Stimulated activated CD4-positive, alpha-beta T cell treated with anti-CD3 and anti-CD28 coated beads, Interleukin-1b, Interleukin-23, amount 100 ng/mL, for 4 hours (primary cell): ENCODE measurements at regions not wholly inside any gene's neighbourhood (a gene's known extent, or its start where the extent isn't known, plus 50 kb on each side); places are given as distances from the start of the nearest gene placed in this dataset.

ENCODE experiments used
- DNase-seq, 2 donors: peaks; one replicate each; pipeline ENCODE4 v3.0.0-alpha.2; 2020; ENCODE audit warnings: low read depth in 2 of 2

- no peak for DNase-seq
Measured at GRCh38 chr3:30495172-30496065, 111.0 kb upstream of the TGFBR2 start.

GRCh38 chr3:30496066-30496966 lies 110.1 kb upstream of the TGFBR2 start:
- no peak for DNase-seq

DNA sequence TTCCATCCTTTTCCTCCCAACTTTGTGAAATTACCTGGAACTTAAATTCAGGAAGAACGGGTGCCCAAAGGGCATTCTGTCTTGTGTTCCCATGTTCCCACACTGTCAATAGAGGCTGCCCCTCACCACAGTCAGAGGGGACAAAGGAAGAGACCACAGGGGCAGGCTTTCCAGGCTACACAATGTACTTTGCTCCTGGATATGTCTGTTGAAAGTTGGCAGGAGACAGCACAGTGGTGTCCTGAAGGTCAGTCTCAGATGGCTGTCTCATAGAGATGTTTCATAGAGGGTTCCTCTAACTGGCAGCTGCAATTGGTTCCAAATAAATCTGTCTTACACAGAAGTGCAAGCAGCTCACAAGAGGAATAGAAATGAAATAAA lies 107.8 kb upstream of the TGFBR2 start:
- DNase-seq = no peak

- DNase-seq = no peak
Measured at GRCh38 chr3:30500666-30501399, 105.6 kb upstream of the TGFBR2 start.

GRCh38 chr3:30501526-30501925 lies 104.9 kb upstream of the TGFBR2 start:
- DNase-seq = no peak

GRCh38 chr3:30502051-30502741 lies 104.2 kb upstream of the TGFBR2 start:
- no peak for DNase-seq

DNA sequence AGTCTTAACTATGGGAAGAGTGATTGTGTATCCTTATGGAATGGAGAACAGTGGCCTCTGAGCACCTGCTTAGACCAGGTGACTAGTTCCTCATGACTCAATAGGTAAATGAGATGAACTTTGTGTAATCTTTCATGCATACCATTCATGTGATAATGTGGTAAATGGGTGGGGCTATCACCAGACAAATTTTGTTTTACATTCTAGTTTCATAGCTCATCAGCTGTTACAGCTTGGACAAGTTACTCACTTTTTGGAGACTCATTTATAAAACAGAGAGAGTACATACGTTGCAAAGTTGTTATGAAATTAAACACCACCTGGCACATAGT lies 103.7 kb upstream of the TGFBR2 start:
- no peak for DNase-seq

DNA sequence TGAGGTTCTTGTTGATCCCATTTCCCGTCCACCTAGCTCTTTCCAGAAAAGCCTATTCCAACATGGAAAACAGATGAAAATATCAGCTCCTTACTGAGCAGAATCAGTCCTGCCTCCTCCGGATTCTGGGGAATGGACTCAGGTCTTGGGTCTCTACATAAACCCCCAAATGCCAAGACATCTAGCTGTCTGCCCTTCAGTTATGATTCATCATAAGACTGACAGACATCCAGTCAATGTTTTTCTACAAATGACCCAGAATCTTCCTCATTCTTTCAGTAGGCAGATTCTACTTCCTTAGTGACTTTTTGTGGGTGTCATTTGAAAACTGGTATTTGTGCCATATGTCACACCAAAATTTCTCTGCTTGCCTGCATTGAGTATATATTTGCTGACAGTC lies 103.0 kb upstream of the TGFBR2 start:
- no peak for DNase-seq

DNA sequence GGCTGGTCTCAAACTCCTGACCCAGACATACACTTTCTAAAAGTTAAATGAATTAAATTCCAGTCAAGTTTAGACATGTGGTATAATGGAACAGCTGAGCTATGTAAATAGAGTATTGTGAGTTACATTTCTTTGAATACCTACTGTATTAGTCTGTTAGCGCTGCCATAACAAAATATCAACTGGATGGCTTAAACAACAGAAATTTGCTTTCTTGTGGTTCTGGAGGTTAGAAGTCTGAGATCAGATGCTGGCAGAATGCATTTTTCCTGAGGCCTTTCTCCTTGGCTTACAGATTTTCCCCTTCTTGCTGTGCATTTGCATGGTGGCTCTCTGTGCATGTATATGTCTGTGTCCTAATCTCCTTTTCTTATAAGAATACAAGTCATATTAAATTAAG lies 101.5 kb upstream of the TGFBR2 start:
- DNase-seq = no peak

DNA sequence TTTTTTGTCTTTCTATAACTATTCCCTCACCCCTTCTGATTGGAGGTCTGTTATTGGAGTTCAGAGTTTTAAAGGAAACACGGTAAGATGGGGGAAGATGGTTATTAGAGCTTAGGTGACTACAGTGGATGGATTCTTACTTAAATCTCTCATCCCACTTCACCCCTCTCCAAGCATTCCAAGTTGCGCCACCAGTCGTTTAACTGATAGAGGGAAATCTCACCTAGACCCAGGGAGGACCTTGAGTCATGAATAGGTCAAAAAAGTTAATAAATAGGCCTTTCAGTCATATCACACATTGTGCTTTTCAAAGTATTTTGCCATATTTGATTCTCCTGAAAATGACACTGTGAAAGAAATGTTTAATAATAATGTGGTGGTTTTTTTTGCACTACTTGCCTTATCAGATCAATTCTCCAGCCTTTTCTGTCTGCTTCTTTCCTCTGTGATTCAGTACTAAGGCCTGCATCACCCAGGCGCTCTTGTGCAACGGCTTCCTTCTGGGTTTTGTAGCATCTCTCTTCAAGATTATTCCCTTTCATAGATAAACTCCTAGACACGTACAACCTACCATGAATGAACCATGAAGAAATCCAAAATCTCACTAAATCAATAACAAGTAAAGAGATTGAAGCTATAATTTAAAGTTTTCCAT lies 100.4 kb upstream of the TGFBR2 start:
- no peak for DNase-seq

DNA sequence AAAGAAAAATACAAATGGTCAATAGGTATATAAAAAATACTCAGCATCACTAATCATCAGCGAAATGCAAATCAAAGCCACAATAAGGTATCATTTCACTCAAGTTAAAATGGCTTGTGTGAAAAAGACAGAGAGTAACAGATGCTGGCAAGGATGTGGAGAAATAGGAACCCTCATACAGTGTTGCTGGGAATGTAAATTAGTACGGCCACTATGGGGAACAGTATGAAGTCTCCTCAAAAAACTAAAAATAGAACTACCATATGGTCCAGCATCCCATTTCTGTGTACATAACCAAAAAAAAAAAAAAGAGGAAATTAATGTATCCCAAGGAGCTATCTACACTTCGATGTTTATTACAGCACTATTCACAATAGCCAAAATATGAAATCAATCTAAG lies 98.1 kb upstream of the TGFBR2 start:
- no peak for DNase-seq

DNA sequence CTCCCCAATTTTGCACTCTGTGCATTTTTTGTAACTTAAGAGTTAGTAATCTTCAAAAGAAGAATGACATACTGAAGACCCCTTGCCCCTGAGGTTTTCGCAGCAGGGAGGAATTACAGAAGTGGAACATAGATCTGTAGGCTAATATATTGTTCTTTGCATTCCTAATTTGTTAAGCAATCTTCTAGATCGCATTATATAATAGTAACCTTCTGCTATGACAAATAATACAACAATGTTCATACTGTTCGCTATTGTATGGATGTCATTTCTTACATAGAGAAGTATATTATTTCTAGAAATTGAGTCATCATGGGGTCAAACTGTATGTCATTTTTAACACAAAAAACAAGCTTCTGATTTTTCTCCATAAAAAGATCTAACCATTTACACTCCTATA lies 95.8 kb upstream of the TGFBR2 start:
- no peak for DNase-seq

DNA sequence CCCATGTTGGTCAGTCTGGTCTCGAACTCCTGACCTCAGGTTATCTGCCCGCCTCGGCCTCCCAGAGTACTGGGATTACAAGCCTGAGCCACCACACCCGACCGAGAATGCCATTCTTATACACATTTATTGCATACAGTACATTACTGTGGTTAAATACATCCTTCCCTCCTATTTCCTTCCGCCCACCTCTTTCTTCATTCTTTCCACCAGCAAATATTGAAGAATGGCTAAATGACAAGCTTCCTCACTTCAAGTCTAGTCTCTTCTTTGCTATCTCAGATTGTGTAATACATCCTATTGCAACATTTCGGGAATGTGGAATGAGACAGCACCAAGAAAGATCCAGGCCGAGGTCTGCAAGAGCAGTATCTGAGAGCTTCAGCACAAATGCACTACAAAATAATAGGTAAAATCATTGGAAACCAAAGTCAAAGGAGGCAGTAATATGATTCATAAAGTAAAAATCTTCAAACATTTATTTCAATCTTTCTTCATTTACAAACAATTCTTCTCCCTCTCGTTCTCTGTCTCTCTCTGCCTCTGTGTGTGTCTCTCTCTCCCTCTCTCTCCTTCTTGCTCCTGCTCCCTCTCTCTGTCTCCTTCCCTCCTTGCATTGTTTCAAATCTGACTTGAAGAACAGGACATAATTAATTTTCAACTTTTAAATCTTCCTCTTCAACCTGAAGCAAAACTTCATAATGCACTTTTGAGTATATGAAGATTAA lies 94.7 kb upstream of the TGFBR2 start:
- DNase-seq = no peak

DNA sequence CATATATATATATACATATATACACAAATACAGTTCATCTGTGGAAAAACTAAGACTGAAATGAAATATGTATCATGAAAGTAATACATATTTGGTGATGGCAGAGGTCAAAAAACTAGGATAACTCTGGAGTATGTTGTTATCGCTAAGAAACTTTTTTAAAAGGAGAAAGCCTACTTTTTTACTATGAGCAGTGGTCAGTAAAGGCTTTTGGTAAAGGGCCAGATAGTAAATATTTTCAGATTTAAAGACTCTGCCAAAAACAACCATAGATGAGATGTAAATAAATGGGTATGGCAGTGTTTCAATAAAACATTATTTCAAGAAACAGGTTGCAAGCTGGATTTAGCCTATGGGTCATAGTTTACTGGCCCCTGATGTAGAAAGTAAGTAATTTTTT lies 93.8 kb upstream of the TGFBR2 start:
- DNase-seq = no peak

GRCh38 chr3:30513374-30514152 lies 92.8 kb upstream of the TGFBR2 start:
- no peak for DNase-seq

- DNase-seq = no peak
Measured at GRCh38 chr3:30516238-30516637, 90.2 kb upstream of the TGFBR2 start.

GRCh38 chr3:30518181-30518864 lies 88.1 kb upstream of the TGFBR2 start:
- DNase-seq = no peak

DNA sequence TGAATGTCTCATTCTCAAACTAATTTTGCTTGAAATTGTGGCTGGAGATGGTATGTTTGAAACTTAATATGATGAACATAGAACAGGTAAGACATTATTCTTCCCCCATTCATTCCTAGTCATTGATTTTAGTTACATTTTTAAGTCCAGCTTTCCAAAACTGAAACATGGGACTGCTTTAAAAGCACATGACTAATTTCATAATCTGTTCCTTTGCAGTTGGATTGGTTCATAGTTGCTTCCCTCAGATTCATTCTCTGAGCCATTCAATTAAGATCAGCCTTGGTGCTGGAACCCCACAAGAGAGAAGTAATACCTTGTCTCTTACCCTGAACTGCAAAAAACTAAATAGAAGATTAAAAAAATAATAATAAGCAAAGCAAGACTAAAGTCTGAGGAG lies 87.5 kb upstream of the TGFBR2 start:
- no peak for DNase-seq

DNA sequence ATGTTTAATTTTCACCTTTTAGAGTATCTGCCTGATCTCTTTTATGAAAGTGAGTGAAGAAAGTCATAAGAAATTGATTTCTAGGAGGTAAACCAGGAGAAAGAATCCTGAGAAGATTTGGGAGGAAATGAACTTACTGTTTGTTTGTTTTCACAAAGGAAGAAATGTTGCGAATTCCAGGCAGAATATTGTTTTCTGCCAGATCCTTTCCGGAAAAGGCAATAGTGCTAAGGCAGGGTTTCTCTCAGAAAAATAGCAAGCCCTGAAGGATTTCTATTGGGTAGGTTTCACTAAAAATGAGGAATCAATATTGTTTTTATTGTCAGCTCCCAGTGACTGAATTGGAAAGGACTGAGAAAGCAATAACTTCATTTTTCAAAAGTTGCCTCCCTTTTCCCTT lies 85.7 kb upstream of the TGFBR2 start:
- DNase-seq = no peak
